GM12878 (cell line): ENCODE measurements at regions not wholly inside any gene's neighbourhood (a gene's known extent, or its start where the extent isn't known, plus 50 kb on each side); places are given as distances from the start of the nearest gene placed in this dataset.

ENCODE experiments used
- ATAC-seq: fragments of 200-7000 bp; cut with Tn5 transposase; 3 replicates; pipeline ENCODE4 v1.9.1; 2020; ENCODE audit warnings: mild to moderate bottlenecking, moderate library complexity
- BruUV-seq: library from RNA; stranded (reverse); fragments of 400-500 nt; replicated peaks from 2 replicates; lab custom pipeline; 2021; lab: Mats Ljungman, UMichigan
- CTCF ChIA-PET: fragments of 300-600 bp; sonication (Branson Sonifier 250); formaldehyde crosslinking; extraction: SDS; loops from one replicate; lab custom pipeline; 2021; ENCODE audit warnings: inconsistent platforms; lab: Yijun Ruan, JAX
- POLR2A ChIA-PET: fragments of 350-600 bp; formaldehyde crosslinking; extraction: SDS; loops from one replicate; lab custom pipeline; 2021; ENCODE audit warnings: inconsistent platforms; lab: Charles Lee
- RAD21 ChIA-PET: fragments of 300-600 bp; sonication (Branson Sonifier 250); formaldehyde crosslinking; loops from one replicate; lab custom pipeline; 2023; ENCODE audit warnings: antibody characterized with exemption; ENCODE audit not compliant: unreplicated experiment; lab: Charles Lee
- SMC1A ChIA-PET: fragments of 300-600 bp; sonication (Branson Sonifier 250); formaldehyde crosslinking; loops from one replicate; lab custom pipeline; 2023; ENCODE audit not compliant: unreplicated experiment, uncharacterized antibody; lab: Charles Lee
- DNase-seq: peaks from one replicate; pipeline ENCODE4 v3.0.0-alpha.2; 2011; ENCODE audit warnings: low read depth, low spot score
- FAIRE-seq: peaks from 3 replicates; lab custom pipeline; 2011; peaks lifted over from hg19 to GRCh38; lab: Jason Lieb, UNC
- H2AFZ ChIP-seq: 2 replicates; pipeline ENCODE4 v1.6.0; 2011; ENCODE audit warnings: low read depth, low read length, control low read depth; ENCODE audit not compliant: control insufficient read depth
- H3K27ac ChIP-seq: 2 replicates; pipeline ENCODE4 v1.5.1; 2011; ENCODE audit warnings: control low read depth; ENCODE audit not compliant: control insufficient read depth, insufficient read depth
- H3K27me3 ChIP-seq, 2 experiments: replicated peaks in 1 of 2; 2 replicates each; pipeline versions ENCODE4 v1.6.0 to v1.6.1; 2011; ENCODE audit warnings: low read length in 1 of 2; ENCODE audit not compliant: control insufficient read depth in 2 of 2, insufficient read depth in 2 of 2
- H3K36me3 ChIP-seq, 2 experiments: 2 replicates each; pipeline ENCODE4 v1.5.1; 2011; ENCODE audit warnings: low read length in 1 of 2; ENCODE audit not compliant: control insufficient read depth in 2 of 2, insufficient read depth in 2 of 2
- H3K4me1 ChIP-seq: 2 replicates; pipeline ENCODE4 v1.6.1; 2011; ENCODE audit warnings: mild to moderate bottlenecking, low read length, moderate library complexity, mixed read lengths; ENCODE audit not compliant: control insufficient read depth, insufficient read depth
- H3K4me2 ChIP-seq: 2 replicates; pipeline ENCODE4 v1.6.0; 2011; ENCODE audit warnings: control low read depth; ENCODE audit not compliant: control insufficient read depth, insufficient read depth
- H3K4me3 ChIP-seq: fragments of 200-600 bp; sonication (generic); 2 replicates; pipeline ENCODE4 v1.5.1; 2016
- H3K79me2 ChIP-seq: 2 replicates; pipeline ENCODE4 v1.6.0; 2011; ENCODE audit warnings: low read length; ENCODE audit not compliant: control insufficient read depth, insufficient read depth
- H3K9ac ChIP-seq: 2 replicates; pipeline ENCODE4 v1.8.0; 2011; ENCODE audit warnings: low read length, control low read depth, mixed read lengths; ENCODE audit not compliant: control insufficient read depth, insufficient read depth
- H3K9me3 ChIP-seq: replicated peaks from 3 replicates; pipeline ENCODE4 v1.5.1; 2011; ENCODE audit warnings: mild to moderate bottlenecking, low read length; ENCODE audit not compliant: control insufficient read depth, insufficient read depth
- H4K20me1 ChIP-seq: 2 replicates; pipeline ENCODE4 v1.6.0; 2011; ENCODE audit not compliant: control insufficient read depth, insufficient read depth
- ATF7 ChIP-seq: fragments of 450-650 bp; IDR thresholded peaks from 2 replicates; pipeline ENCODE4 v1.6.1; 2016; ENCODE audit warnings: low read depth, mild to moderate bottlenecking
- CBFB ChIP-seq: IDR thresholded peaks from 2 replicates; pipeline ENCODE4 v1.6.1; 2016; ENCODE audit warnings: antibody characterized with exemption, low read depth
- CEBPB ChIP-seq, 2 experiments: fragments of 150-350 bp in 1 of 2; IDR thresholded peaks; 2 replicates each; pipeline ENCODE4 v1.6.1; 2012 to 2014; ENCODE audit warnings: low read depth in 2 of 2, low read length in 2 of 2, borderline replicate concordance in 1 of 2, inconsistent platforms in 1 of 2
- CHD4 ChIP-seq: fragments of 200-600 bp; sonication (generic); IDR thresholded peaks from 2 replicates; pipeline ENCODE4 v1.6.1; 2016; ENCODE audit warnings: mild to moderate bottlenecking
- E2F4 ChIP-seq: IDR thresholded peaks from 2 replicates; pipeline ENCODE4 v1.6.1; 2012; ENCODE audit warnings: low read depth, low read length, improper control_type of control experiment
- IRF3 ChIP-seq: fragments of 450-650 bp; IDR thresholded peaks from 2 replicates; pipeline ENCODE4 v1.6.1; 2014; ENCODE audit warnings: mild to moderate bottlenecking
- KLF5 ChIP-seq: fragments of 450-650 bp; IDR thresholded peaks from 2 replicates; pipeline ENCODE4 v1.6.1; 2014; ENCODE audit warnings: mild to moderate bottlenecking; ENCODE audit not compliant: partially characterized antibody
- MEF2B ChIP-seq: fragments of 450-650 bp; IDR thresholded peaks from 2 replicates; pipeline ENCODE4 v1.6.1; 2018; ENCODE audit warnings: mild to moderate bottlenecking, moderate library complexity; ENCODE audit not compliant: partially characterized antibody, poor library complexity, severe bottlenecking
- MYB ChIP-seq: fragments of 150-350 bp; IDR thresholded peaks from 2 replicates; pipeline ENCODE4 v1.6.1; 2014; ENCODE audit warnings: mild to moderate bottlenecking, low read depth, low read length, borderline replicate concordance
- NRF1 ChIP-seq: conservative IDR thresholded peaks from 2 replicates; pipeline ENCODE4 v1.6.1; 2011; ENCODE audit warnings: mild to moderate bottlenecking, low read depth, low read length, improper control_type of control experiment
- PML ChIP-seq: IDR thresholded peaks from 2 replicates; pipeline ENCODE4 v1.6.1; 2012; ENCODE audit warnings: low read length, inconsistent platforms
- POLR2AphosphoS5 ChIP-seq: IDR thresholded peaks from 2 replicates; pipeline ENCODE4 v1.6.1; 2011; ENCODE audit warnings: mild to moderate bottlenecking, low read length, inconsistent platforms
- POU2F2 ChIP-seq: IDR thresholded peaks from 3 replicates; pipeline ENCODE4 v1.6.1; 2011; ENCODE audit warnings: low read depth, mild to moderate bottlenecking, low read length, borderline replicate concordance
- RFX5 ChIP-seq: IDR thresholded peaks from 2 replicates; pipeline ENCODE4 v1.6.1; 2011; ENCODE audit warnings: low read depth, low read length, improper control_type of control experiment
- SPI1 ChIP-seq: IDR thresholded peaks from 2 replicates; pipeline ENCODE4 v1.6.1; 2011; ENCODE audit warnings: low read depth, mild to moderate bottlenecking, low read length, moderate library complexity, borderline replicate concordance; ENCODE audit not compliant: insufficient read depth
- ZNF274 ChIP-seq: IDR thresholded peaks from one replicate; pipeline ENCODE4 v1.8.0; 2011; ENCODE audit not compliant: insufficient read length, insufficient read depth
- ZZZ3 ChIP-seq: IDR thresholded peaks from 2 replicates; pipeline ENCODE4 v1.6.1; 2011; ENCODE audit warnings: low read depth; ENCODE audit not compliant: control insufficient read depth, insufficient read length
- WGBS: methylation state at CpG from one replicate; pipeline ENCODE4 v1.1.6; 2016; ENCODE audit warnings: low lambda C conversion rate; ENCODE audit not compliant: insufficient replicate concordance, insufficient coverage; ENCODE audit errors: missing lambda C conversion rate; 5-methylcytosine and 5-hydroxymethylcytosine counted together
- in situ Hi-C: fragments of 300-500 bp; cut with MboI; formaldehyde crosslinking; loops from 9 replicates; pipeline ENCODE4 v1.14.3; 2018; ENCODE audit warnings: mixed read lengths
- intact Hi-C: fragments of 100-400 bp; cut with micrococcal nuclease; formaldehyde crosslinking; loops from one replicate; pipeline ENCODE4 v1.14.2; 2022; ENCODE audit not compliant: unreplicated experiment
- TF ChIP-seq, protein P1 (sequence below): IDR thresholded peaks from 2 replicates; pipeline ENCODE4 v1.6.1; 2011; ENCODE audit warnings: borderline replicate concordance, low read depth, mild to moderate bottlenecking, moderate library complexity, mixed read lengths, low read length; ENCODE audit not compliant: insufficient read depth; ENCODE audit errors: extremely low read length

- H3K27me3 ChIP-seq = no peaks in the 10 kb centered on the region
- no peaks in the 10 kb centered on the region for H4K20me1 ChIP-seq
- H2AFZ ChIP-seq = no peak overlapping the region
- BruUV-seq = no TSS peak
- intact Hi-C loops (no loop called here), in situ Hi-C loops (no loop called here)
- DNase-seq (no peak), ATAC-seq (no peak), FAIRE-seq (no peak)
- no peaks in the 10 kb centered on the region for H3K4me1 ChIP-seq
- ChIA-PET POLR2A (no interaction called here), SMC1A (no interaction called here), CTCF (no interaction called here), RAD21 (no interaction called here)
- H3K4me2 ChIP-seq = no peak overlapping the region
- no peaks in the 10 kb centered on the region for H3K79me2 ChIP-seq
- TF ChIP-seq POU2F2 (no peak), PML (no peak), MYB (no peak), CHD4 (no peak), CEBPB (IDR thresholded peaks at IDR 0.05; ENCODE audit: borderline replicate concordance in 1 of 2, low read depth in 2 of 2, low read length in 2 of 2) (no peak), CBFB (no peak), POLR2AphosphoS5 (no peak)
- H3K27ac ChIP-seq = no peak overlapping the region
- H3K9me3 ChIP-seq = no peaks in the 10 kb centered on the region
- no peak overlapping the region for H3K4me3 ChIP-seq
- no peaks in the 10 kb centered on the region for H3K36me3 ChIP-seq
- H3K9ac ChIP-seq = no peak overlapping the region
- WGBS = 0% methylated on average over 2 of the region's 2 CpGs
Measured at GRCh38 chr3:22257252-22257651, 506.2 kb upstream of the ZNF385D start.

- Histone ChIP-seq H4K20me1 (no peaks in the 10 kb centered on the region), H3K9me3 (no peaks in the 10 kb centered on the region), H3K4me3 (no peak overlapping the region), H3K9ac (no peak overlapping the region), H2AFZ (no peak overlapping the region), H3K27ac (no peak overlapping the region), H3K36me3 (no peaks in the 10 kb centered on the region), H3K4me1 (no peaks in the 10 kb centered on the region), H3K27me3 (no peaks in the 10 kb centered on the region), H3K79me2 (no peaks in the 10 kb centered on the region), H3K4me2 (no peak overlapping the region)
- ChIA-PET RAD21 (no interaction called here), POLR2A (no interaction called here), CTCF (no interaction called here), SMC1A (no interaction called here)
- in situ Hi-C loops (no loop called here), intact Hi-C loops (no loop called here)
- FAIRE-seq (no peak), ATAC-seq (no peak), DNase-seq (no peak)
- TF ChIP-seq ZNF274 = no peak
- TF ChIP-seq ATF7 = no peak
- TF ChIP-seq KLF5 = no peak
- TF ChIP-seq IRF3 = no peak
- TF ChIP-seq SPI1 = no peak
- no peak for TF ChIP-seq ZZZ3
- TF ChIP-seq E2F4 = no peak
- TF ChIP-seq MEF2B = no peak
- no peak for TF ChIP-seq NRF1
- no peak for TF ChIP-seq CHD4
- no peak for TF ChIP-seq PML
- TF ChIP-seq RFX5 = no peak
- TF ChIP-seq, protein P1, sequence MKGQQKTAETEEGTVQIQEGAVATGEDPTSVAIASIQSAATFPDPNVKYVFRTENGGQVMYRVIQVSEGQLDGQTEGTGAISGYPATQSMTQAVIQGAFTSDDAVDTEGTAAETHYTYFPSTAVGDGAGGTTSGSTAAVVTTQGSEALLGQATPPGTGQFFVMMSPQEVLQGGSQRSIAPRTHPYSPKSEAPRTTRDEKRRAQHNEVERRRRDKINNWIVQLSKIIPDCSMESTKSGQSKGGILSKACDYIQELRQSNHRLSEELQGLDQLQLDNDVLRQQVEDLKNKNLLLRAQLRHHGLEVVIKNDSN = no peak
- 3% methylated on average over 2 of the region's 2 CpGs for WGBS
- no TSS peak for BruUV-seq
Measured at GRCh38 chr3:22262386-22262785, 511.4 kb upstream of the ZNF385D start.
